Stimulated activated effector memory CD8-positive, alpha-beta T cell treated with anti-CD3 and anti-CD28 coated beads, Interleukin-12 subunit alpha, Interleukin-12 subunit beta, amount 100 ng/mL, for 72 hours (primary cell): ENCODE measurements at regions not wholly inside any gene's neighbourhood (a gene's known extent, or its start where the extent isn't known, plus 50 kb on each side); places are given as distances from the start of the nearest gene placed in this dataset.
A peak's percentile ranks its signal among the peaks of the same experiment; 100 is the strongest.
"Not testable (repeated sequence)": the region's sequence is repeated elsewhere in the genome, so short reads cannot be mapped to it uniquely, and the experiment has no call there.

Experiments
- ATAC-seq: fragments of 150-1000 bp; cut with Tn5 transposase; 2 replicates; pipeline ENCODE4 v1.10.0; 2021
- DNase-seq, 2 donors: peaks; one replicate each; pipeline ENCODE4 v3.0.0; 2021 to 2022; ENCODE audit warnings: low spot score in 2 of 2
- H3K27ac Mint-ChIP-seq: one replicate; pipeline ENCODE4 v1.8.0; 2022; ENCODE audit warnings: mild to moderate bottlenecking, mixed read lengths
- H3K36me3 Mint-ChIP-seq: one replicate; pipeline ENCODE4 v1.8.0; 2022; ENCODE audit warnings: mild to moderate bottlenecking, mixed read lengths
- H3K4me1 Mint-ChIP-seq: one replicate; pipeline ENCODE4 v1.8.0; 2022; ENCODE audit warnings: mixed read lengths
- H3K4me3 Mint-ChIP-seq: one replicate; pipeline ENCODE4 v1.8.0; 2022; ENCODE audit warnings: mild to moderate bottlenecking, mixed read lengths
- H3K9me3 Mint-ChIP-seq: one replicate; pipeline ENCODE4 v1.8.0; 2022; ENCODE audit warnings: mixed read lengths

GRCh38 chr5:13212886-13213285 is 731.6 kb downstream of the DNAH5 start:
- Mint-ChIP-seq H3K4me3 (no peak overlapping the region), H3K36me3 (no peaks in the 10 kb centered on the region), H3K9me3 (peaks cover 8% of the 10 kb centered on the region), H3K27ac (no peak overlapping the region), H3K4me1 (no peaks in the 10 kb centered on the region)
- ATAC-seq: no peak
- DNase-seq: no peak

GRCh38 chr5:13211064-13211463 is 733.4 kb downstream of the DNAH5 start:
- DNase-seq (no peak), ATAC-seq (no peak)
- Mint-ChIP-seq H3K36me3 (no peaks in the 10 kb centered on the region), H3K4me3 (no peak overlapping the region), H3K27ac (no peak overlapping the region), H3K9me3 (peaks cover 8% of the 10 kb centered on the region), H3K4me1 (no peaks in the 10 kb centered on the region)

- no peaks in the 10 kb centered on the region for H3K4me1 Mint-ChIP-seq
- peaks cover 11% of the 10 kb centered on the region for H3K9me3 Mint-ChIP-seq
- no peak overlapping the region for H3K4me3 Mint-ChIP-seq
- H3K27ac Mint-ChIP-seq: no peak overlapping the region
- no peaks in the 10 kb centered on the region for H3K36me3 Mint-ChIP-seq
- no peak for ATAC-seq
- no peak for DNase-seq
Measured at GRCh38 chr5:13207112-13207511, 737.4 kb downstream of the DNAH5 start.

- ATAC-seq (no peak), DNase-seq (no peak)
- H3K4me3 Mint-ChIP-seq: no peak overlapping the region
- H3K4me1 Mint-ChIP-seq: no peaks in the 10 kb centered on the region
- peaks cover 9% of the 10 kb centered on the region for H3K9me3 Mint-ChIP-seq
- no peak overlapping the region for H3K27ac Mint-ChIP-seq
- no peaks in the 10 kb centered on the region for H3K36me3 Mint-ChIP-seq
Measured at GRCh38 chr5:13201022-13201421, 743.5 kb downstream of the DNAH5 start.

- H3K9me3 Mint-ChIP-seq, ATAC-seq, H3K4me3 Mint-ChIP-seq, DNase-seq, H3K27ac Mint-ChIP-seq, H3K4me1 Mint-ChIP-seq, H3K36me3 Mint-ChIP-seq: not testable (repeated sequence)
Measured at GRCh38 chr5:13198226-13198625, 746.3 kb downstream of the DNAH5 start.

GRCh38 chr5:13189532-13189931 is 755.0 kb downstream of the DNAH5 start:
- ATAC-seq (no peak), DNase-seq (no peak)
- H3K36me3 Mint-ChIP-seq: no peaks in the 10 kb centered on the region
- no peaks in the 10 kb centered on the region for H3K4me1 Mint-ChIP-seq
- no peak overlapping the region for H3K4me3 Mint-ChIP-seq
- H3K9me3 Mint-ChIP-seq: no peaks in the 10 kb centered on the region
- no peak overlapping the region for H3K27ac Mint-ChIP-seq

GRCh38 chr5:13188371-13188770 is 756.1 kb downstream of the DNAH5 start:
- Mint-ChIP-seq H3K9me3 (no peaks in the 10 kb centered on the region), H3K36me3 (no peaks in the 10 kb centered on the region), H3K4me3 (no peak overlapping the region)

GRCh38 chr5:13187186-13187585 is 757.3 kb downstream of the DNAH5 start:
- no peak overlapping the region for H3K4me3 Mint-ChIP-seq
- H3K27ac Mint-ChIP-seq: no peak overlapping the region
- peaks cover 7% of the 10 kb centered on the region for H3K9me3 Mint-ChIP-seq
- H3K36me3 Mint-ChIP-seq: no peaks in the 10 kb centered on the region
- ATAC-seq: no peak
- DNase-seq: no peak
- no peaks in the 10 kb centered on the region for H3K4me1 Mint-ChIP-seq

More at GRCh38 chr5:13188371-13188770, 756.1 kb downstream of the DNAH5 start:
- Mint-ChIP-seq H3K4me1 (no peaks in the 10 kb centered on the region), H3K27ac (no peak overlapping the region)
- ATAC-seq (no peak), DNase-seq (no peak)

GRCh38 chr5:13186177-13186576 is 758.3 kb downstream of the DNAH5 start:
- DNase-seq (no peak), ATAC-seq (no peak)
- Mint-ChIP-seq H3K36me3 (no peaks in the 10 kb centered on the region), H3K27ac (no peak overlapping the region), H3K4me1 (no peaks in the 10 kb centered on the region), H3K4me3 (no peak overlapping the region), H3K9me3 (peaks cover 8% of the 10 kb centered on the region)

- H3K4me3 Mint-ChIP-seq: no peak overlapping the region
- peaks cover 10% of the 10 kb centered on the region for H3K9me3 Mint-ChIP-seq
- DNase-seq (no peak), ATAC-seq (no peak)
- H3K4me1 Mint-ChIP-seq: no peaks in the 10 kb centered on the region
- no peak overlapping the region for H3K27ac Mint-ChIP-seq
- no peaks in the 10 kb centered on the region for H3K36me3 Mint-ChIP-seq
Measured at GRCh38 chr5:13179407-13180087, 764.9 kb downstream of the DNAH5 start.

- peaks cover 6% of the 10 kb centered on the region for H3K9me3 Mint-ChIP-seq
- H3K36me3 Mint-ChIP-seq: no peaks in the 10 kb centered on the region
- peak; percentile 66 for ATAC-seq
- H3K4me1 Mint-ChIP-seq: no peaks in the 10 kb centered on the region
- DNase-seq: no peak
- H3K27ac Mint-ChIP-seq: no peak overlapping the region
- no peak overlapping the region for H3K4me3 Mint-ChIP-seq
Measured at GRCh38 chr5:13143630-13144029, 800.9 kb downstream of the DNAH5 start.

- no peaks in the 10 kb centered on the region for H3K36me3 Mint-ChIP-seq
- ATAC-seq (no peak), DNase-seq (no peak)
- H3K4me3 Mint-ChIP-seq: no peak overlapping the region
- no peaks in the 10 kb centered on the region for H3K4me1 Mint-ChIP-seq
- no peak overlapping the region for H3K27ac Mint-ChIP-seq
- H3K9me3 Mint-ChIP-seq: peaks cover 6% of the 10 kb centered on the region
Measured at GRCh38 chr5:13143214-13143613, 801.3 kb downstream of the DNAH5 start.

- no peaks in the 10 kb centered on the region for H3K4me1 Mint-ChIP-seq
- no peak overlapping the region for H3K4me3 Mint-ChIP-seq
- H3K9me3 Mint-ChIP-seq: peaks cover 3% of the 10 kb centered on the region
- no peak overlapping the region for H3K27ac Mint-ChIP-seq
- DNase-seq (no peak), ATAC-seq (no peak)
- H3K36me3 Mint-ChIP-seq: no peaks in the 10 kb centered on the region
Measured at GRCh38 chr5:13133951-13134350, 810.5 kb downstream of the DNAH5 start.

GRCh38 chr5:13115476-13115875 is 829.0 kb downstream of the DNAH5 start:
- H3K4me3 Mint-ChIP-seq: no peak overlapping the region
- no peaks in the 10 kb centered on the region for H3K4me1 Mint-ChIP-seq
- ATAC-seq (no peak), DNase-seq (no peak)
- H3K36me3 Mint-ChIP-seq: no peaks in the 10 kb centered on the region
- peaks cover 8% of the 10 kb centered on the region for H3K9me3 Mint-ChIP-seq
- H3K27ac Mint-ChIP-seq: no peak overlapping the region

- ATAC-seq: no peak
- Mint-ChIP-seq H3K27ac (no peak overlapping the region), H3K36me3 (no peaks in the 10 kb centered on the region), H3K9me3 (peaks cover 5% of the 10 kb centered on the region), H3K4me3 (no peak overlapping the region), H3K4me1 (no peaks in the 10 kb centered on the region)
- DNase-seq: no peak
Measured at GRCh38 chr5:13108265-13108664, 836.2 kb downstream of the DNAH5 start.

- Mint-ChIP-seq H3K27ac (no peak overlapping the region), H3K4me1 (no peaks in the 10 kb centered on the region), H3K9me3 (peaks cover 3% of the 10 kb centered on the region), H3K4me3 (no peak overlapping the region), H3K36me3 (no peaks in the 10 kb centered on the region)
- ATAC-seq: peak; percentile 24
- no peak for DNase-seq
Measured at GRCh38 chr5:13107537-13107936, 837.0 kb downstream of the DNAH5 start.

- H3K4me1 Mint-ChIP-seq: no peaks in the 10 kb centered on the region
- H3K9me3 Mint-ChIP-seq: peaks cover 13% of the 10 kb centered on the region
- DNase-seq (no peak), ATAC-seq (no peak)
- H3K4me3 Mint-ChIP-seq: no peak overlapping the region
- no peak overlapping the region for H3K27ac Mint-ChIP-seq
- no peaks in the 10 kb centered on the region for H3K36me3 Mint-ChIP-seq
Measured at GRCh38 chr5:13081116-13081515, 863.4 kb downstream of the DNAH5 start.
